ENCODE measurements at regions not wholly inside any gene's neighbourhood (a gene's known extent, or its start where the extent isn't known, plus 50 kb on each side); places are given as distances from the start of the nearest gene placed in this dataset.

- no peaks in the 10 kb centered on the region for H3K36me3 Mint-ChIP-seq (ENCODE audit: insufficient read depth)
- peaks cover under 1% of the 10 kb centered on the region for H3K4me1 Mint-ChIP-seq (ENCODE audit: low read depth)
- H3K9me3 Mint-ChIP-seq (ENCODE audit: low read depth) = no peaks in the 10 kb centered on the region
- no peak for TF ChIP-seq CTCF (IDR thresholded peaks at IDR 0.05; ENCODE audit: unreplicated experiment)
- H3K27ac Mint-ChIP-seq = no peak overlapping the region
- no peaks in the 10 kb centered on the region for H3K27me3 Mint-ChIP-seq
- DNase-seq (ENCODE audit: low spot score, unreplicated experiment) = no peak
- no peak overlapping the region for H3K4me3 Mint-ChIP-seq (ENCODE audit: low read depth)
Observed at GRCh38 chr2:221166292-221166691, 405.8 kb downstream of the EPHA4 start.

- no peak overlapping the region for H3K27ac Mint-ChIP-seq
- no peaks in the 10 kb centered on the region for H3K36me3 Mint-ChIP-seq (ENCODE audit: insufficient read depth)
- no peak overlapping the region for H3K4me3 Mint-ChIP-seq (ENCODE audit: low read depth)
- no peak for DNase-seq (ENCODE audit: low spot score, unreplicated experiment)
- no peaks in the 10 kb centered on the region for H3K9me3 Mint-ChIP-seq (ENCODE audit: low read depth)
- TF ChIP-seq CTCF (IDR thresholded peaks at IDR 0.05; ENCODE audit: unreplicated experiment) = no peak
- H3K4me1 Mint-ChIP-seq (ENCODE audit: low read depth) = no peaks in the 10 kb centered on the region
- H3K27me3 Mint-ChIP-seq = no peaks in the 10 kb centered on the region
Observed at GRCh38 chr2:221167561-221167960, 404.5 kb downstream of the EPHA4 start.

- no peaks in the 10 kb centered on the region for H3K4me1 Mint-ChIP-seq (ENCODE audit: low read depth)
- no peak overlapping the region for H3K4me3 Mint-ChIP-seq (ENCODE audit: low read depth)
- H3K27me3 Mint-ChIP-seq = no peaks in the 10 kb centered on the region
- no peak for DNase-seq (ENCODE audit: low spot score, unreplicated experiment)
- TF ChIP-seq CTCF (IDR thresholded peaks at IDR 0.05; ENCODE audit: unreplicated experiment) = no peak
- H3K36me3 Mint-ChIP-seq (ENCODE audit: insufficient read depth) = no peaks in the 10 kb centered on the region
- H3K27ac Mint-ChIP-seq = no peak overlapping the region
- H3K9me3 Mint-ChIP-seq (ENCODE audit: low read depth) = no peaks in the 10 kb centered on the region
Observed at GRCh38 chr2:221169724-221170123, 402.4 kb downstream of the EPHA4 start.

- no peaks in the 10 kb centered on the region for H3K4me1 Mint-ChIP-seq (ENCODE audit: low read depth)
- H3K27me3 Mint-ChIP-seq = no peaks in the 10 kb centered on the region
- no peaks in the 10 kb centered on the region for H3K36me3 Mint-ChIP-seq (ENCODE audit: insufficient read depth)
- no peak overlapping the region for H3K27ac Mint-ChIP-seq
- no peak for TF ChIP-seq CTCF (IDR thresholded peaks at IDR 0.05; ENCODE audit: unreplicated experiment)
- DNase-seq (ENCODE audit: low spot score, unreplicated experiment) = no peak
- no peaks in the 10 kb centered on the region for H3K9me3 Mint-ChIP-seq (ENCODE audit: low read depth)
- no peak overlapping the region for H3K4me3 Mint-ChIP-seq (ENCODE audit: low read depth)
Observed at GRCh38 chr2:221170548-221170947, 401.6 kb downstream of the EPHA4 start.

- Mint-ChIP-seq H3K4me3 (ENCODE audit: low read depth) (no peak overlapping the region), H3K9me3 (ENCODE audit: low read depth) (peaks cover 4% of the 10 kb centered on the region), H3K27ac (no peak overlapping the region), H3K4me1 (ENCODE audit: low read depth) (no peaks in the 10 kb centered on the region), H3K36me3 (ENCODE audit: insufficient read depth) (no peaks in the 10 kb centered on the region), H3K27me3 (no peaks in the 10 kb centered on the region)
- no peak for DNase-seq (ENCODE audit: low spot score, unreplicated experiment)
- no peak for TF ChIP-seq CTCF (IDR thresholded peaks at IDR 0.05; ENCODE audit: unreplicated experiment)
Observed at GRCh38 chr2:221176667-221177066, 395.4 kb downstream of the EPHA4 start.
